HG03045 (cell line): ENCODE measurements at regions not wholly inside any gene's neighbourhood (a gene's known extent, or its start where the extent isn't known, plus 50 kb on each side); places are given as distances from the start of the nearest gene placed in this dataset.

Experiments
- ATAC-seq: cut with Tn5 transposase; IDR thresholded peaks from one replicate; pipeline ENCODE4 v1.9.1; 2021; ENCODE audit warnings: mild to moderate bottlenecking, moderate library complexity; ENCODE audit not compliant: unreplicated experiment

DNA sequence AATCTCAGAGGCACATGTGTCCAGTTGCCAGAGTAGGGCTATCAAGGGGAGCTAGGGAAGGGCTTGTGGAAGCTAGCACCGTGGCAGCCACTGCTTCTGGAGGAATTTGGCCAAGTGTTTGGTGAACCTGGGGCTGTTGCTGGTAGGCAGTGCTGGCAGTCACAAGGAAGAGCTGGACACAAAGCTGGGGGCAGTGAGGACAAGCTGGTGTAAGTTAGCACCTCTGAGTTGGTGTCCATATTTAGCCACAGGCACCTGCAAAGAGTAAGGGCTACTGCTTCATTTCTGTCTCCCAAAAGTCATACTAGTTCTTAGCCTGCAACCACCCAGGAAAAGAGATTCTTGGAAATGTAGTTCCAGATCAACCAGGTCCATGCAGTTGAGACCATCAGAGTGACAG lies 359.4 kb downstream of the CSNK1G3 start:
- no peak for ATAC-seq

DNA sequence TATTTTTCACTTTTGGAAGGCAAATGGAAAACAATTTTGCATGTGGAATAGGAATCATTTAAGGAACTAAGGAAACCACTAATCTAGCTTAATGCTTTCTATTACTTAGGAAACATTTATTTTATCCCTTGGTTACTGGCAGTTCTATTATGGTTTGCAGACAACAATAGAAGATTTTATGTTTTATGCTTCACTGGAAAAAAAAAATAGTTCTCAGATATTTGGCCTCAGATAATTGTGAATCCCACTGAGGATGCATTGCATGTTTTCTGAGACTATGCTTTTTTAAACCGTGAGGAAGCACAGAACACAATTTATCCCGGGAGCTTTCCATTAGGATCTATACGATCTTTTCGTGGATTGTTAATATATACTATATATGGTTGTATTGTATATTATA lies 356.9 kb downstream of the CSNK1G3 start:
- ATAC-seq, result no peak

DNA sequence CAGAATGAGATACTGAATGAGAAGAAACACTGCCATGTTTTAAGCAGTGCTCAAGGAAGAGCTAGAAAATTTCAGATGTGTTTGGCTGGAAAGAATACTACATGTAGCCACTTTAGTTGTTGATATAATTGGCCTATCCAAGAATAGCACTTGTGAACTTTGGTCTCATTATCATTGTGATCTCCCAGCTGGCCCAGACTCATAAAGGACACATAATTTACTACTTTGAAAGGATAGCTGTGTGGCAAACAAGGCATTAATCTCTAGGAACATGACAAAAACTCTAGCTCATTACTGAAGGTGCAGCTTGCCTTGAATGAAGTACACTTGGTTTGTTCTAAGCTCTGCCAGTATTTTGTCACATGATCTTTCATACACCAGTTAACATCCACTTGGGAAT lies 356.3 kb downstream of the CSNK1G3 start:
- ATAC-seq, result no peak

DNA sequence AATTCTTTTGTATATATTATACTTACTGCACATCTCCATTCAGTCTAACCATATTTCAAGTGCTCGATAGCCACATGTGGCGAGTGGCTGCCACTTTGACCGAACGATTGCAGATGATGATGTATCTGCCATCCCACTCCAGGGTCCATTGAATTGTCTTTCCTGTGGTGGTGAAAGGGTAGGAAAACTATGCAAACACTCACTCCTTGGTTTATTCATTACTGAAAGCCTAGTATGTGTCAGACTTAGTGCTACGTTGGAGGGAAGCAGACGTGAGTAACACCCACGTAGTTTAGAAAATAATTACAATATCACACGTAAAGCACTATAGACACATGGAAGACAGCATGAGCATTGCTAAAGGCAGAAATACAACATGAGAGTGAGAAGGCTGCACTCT lies 353.7 kb downstream of the CSNK1G3 start:
- no peak for ATAC-seq

DNA sequence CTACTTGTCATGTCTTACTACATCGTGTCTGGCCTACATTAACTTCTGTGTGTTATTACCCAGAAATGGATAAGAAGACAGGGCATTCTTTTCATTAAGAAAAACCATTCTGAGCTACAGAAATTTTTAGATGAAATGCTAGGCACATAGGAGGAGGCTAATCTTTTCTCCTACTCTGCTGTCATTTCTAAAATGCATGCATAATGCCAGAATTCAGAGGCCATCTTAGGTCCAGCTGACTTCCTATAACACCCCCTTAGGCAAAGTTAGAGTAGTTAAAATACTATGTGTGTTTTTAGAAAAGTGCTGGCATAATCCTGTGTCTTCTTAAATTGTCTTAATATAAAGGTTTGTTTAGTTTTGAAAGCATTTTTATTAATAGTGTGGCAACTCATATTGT lies 352.6 kb downstream of the CSNK1G3 start:
- ATAC-seq, result no peak

DNA sequence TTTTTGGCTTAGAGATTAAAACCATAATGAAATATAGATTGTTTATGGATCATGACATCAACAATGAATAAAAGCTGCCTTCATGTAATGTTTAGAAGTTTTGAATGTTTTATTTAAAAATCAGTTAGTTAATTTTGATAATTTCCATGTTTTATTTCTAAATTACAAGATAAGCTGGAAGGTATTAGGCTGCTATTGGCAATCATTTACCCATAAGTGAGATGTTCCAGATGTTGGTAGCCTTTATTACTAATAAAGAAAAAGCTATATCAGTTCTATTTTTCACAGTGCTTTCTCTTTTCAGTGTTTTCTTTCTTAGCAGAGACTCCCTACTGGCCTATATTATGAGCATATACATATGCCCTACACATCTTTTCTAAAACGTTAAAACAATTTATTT lies 347.0 kb downstream of the CSNK1G3 start:
- no peak for ATAC-seq

DNA sequence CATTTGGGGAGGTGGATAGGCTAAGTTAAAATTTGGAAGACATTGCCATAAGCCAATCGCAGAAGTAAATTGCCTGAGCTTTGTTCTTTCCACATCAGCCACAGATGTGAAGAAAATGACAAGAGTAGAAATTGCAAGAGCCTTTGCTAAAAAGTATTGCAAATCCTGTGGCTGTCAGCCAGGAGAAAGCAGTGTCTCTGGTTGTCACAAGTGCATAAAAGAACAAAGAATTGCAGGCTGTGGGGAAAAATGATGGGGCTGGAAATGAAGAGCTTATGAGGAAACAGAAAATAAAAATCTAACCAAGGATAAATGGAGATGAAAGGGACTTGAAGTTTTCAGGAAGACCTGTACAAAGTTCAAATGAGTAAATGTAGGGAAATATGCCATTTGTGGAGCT lies 344.8 kb downstream of the CSNK1G3 start:
- no peak for ATAC-seq

DNA sequence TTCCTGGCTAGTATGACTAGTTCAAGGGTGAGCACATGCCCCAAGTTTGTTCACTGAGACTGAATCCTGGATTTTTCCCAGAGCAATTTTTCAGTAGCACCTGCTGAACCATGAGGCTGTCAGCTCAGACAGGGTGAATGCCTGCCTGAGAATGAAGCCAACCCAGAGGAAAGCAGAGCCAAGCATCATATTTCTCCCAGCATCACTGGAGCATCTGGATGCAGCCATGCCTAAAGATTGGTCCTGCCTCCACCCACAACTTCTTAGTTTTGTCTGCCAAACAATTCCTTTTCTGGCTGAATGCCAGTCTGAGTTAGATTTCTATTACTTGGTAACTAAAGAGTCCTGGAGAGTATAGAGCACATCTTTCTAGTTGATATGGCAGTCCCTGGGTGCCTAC lies 343.6 kb downstream of the CSNK1G3 start:
- no peak for ATAC-seq

DNA sequence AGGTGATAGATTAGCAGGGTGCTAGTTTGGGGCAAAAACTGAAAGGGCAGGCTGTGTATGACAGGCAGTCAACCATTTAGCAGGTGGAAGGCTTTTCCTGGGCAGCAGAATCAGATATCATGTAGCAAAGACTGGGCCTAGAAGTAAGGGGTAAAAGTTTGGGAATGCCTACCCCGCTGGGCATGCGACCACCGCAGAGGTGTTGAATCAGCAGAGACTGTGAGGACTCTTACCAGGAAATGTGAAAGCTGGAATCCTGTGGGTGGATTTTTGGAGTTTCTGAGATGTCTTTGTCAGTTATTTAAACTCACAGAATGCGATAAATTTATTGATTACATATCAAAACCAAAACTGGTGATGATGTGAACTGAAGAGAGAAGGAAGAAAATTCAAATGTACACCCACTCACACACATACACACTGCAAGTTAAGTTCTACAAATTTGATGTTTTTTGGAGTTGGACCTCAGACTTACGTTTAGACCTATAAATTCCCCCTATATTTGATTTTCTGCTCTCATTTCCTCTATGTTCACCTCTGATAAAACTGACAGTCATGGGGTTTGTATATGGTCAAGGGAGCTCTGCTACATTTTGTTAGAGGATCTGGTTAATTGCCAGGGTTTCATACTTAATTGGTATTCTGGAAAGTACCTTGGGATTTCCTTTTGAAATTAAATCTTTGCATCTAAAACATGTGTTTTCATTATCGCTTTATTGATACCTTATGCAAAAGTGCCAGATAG lies 333.6 kb downstream of the CSNK1G3 start:
- ATAC-seq, result no peak

DNA sequence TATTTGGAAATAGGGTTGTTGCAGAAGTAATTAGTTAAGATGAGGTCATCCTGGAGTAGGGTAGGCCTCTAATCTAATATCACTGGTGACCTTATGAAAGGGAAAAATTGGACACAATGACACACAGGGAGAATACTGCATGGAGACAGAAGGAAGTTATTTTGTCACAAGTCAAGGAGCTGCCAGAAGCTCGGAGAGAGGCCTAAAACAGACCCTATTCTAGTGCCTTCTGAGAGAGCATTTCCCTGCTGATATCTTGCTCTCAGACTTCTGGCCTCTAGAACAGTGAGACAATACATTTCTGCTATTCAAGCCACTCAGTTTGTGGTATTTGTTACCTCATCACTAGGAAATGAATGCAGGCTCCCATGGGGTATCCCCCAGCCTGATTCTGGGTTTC lies 332.9 kb downstream of the CSNK1G3 start:
- no peak for ATAC-seq

DNA sequence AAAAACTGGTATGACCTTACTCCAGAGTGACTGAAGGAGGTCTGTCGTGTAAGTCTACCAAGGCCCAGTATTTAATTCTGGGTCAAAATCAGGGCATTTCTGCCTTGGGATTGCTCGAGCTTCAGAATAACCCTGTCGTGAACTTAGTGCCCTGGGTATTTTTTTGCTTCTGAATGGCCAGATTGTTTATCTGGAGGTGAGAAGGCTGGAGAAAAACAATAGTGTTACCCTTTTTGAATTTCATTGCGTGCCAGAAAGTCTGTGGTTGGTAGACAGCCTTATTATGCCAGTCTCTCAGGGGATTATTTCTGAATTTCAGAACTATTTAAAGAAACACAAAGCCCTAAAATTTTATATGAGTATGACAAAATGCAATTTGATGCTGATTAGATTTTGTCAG lies 323.4 kb downstream of the CSNK1G3 start:
- ATAC-seq, result no peak

DNA sequence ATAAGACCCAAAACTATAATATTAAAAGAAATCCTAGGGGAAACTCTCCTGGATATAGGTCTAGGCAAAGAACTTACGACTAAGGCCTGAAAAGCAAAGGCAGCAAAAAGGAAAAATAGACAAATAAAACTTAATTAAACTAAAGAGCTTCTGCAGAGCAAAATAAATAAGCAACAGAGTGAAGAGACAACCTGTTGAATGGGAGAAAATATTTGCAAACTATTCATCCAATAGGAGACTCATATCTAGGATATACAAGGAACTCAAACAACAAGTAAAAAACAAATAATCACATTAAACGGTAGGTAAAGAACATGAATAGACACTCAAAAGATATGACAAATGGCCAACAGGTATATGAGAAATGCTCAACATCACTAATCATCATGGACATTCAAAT lies 318.6 kb downstream of the CSNK1G3 start:
- no peak for ATAC-seq

DNA sequence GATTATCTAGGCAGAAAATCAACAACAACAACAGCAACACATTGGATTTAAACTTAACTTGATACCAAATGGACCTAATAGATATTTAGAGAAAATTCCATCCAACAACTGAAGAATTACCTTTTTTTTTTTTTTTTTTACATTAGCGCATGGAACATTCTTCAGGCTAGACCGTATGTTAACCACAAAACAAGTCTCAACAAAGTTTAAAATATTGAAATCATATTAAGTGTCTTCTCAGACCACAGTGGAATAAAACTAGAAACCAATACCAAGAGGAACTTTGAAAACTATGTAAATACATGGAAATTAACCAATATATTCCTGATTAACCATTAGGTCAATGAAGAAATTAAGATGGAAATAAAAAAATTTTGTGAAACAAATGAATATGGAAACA lies 315.8 kb downstream of the CSNK1G3 start:
- no peak for ATAC-seq

DNA sequence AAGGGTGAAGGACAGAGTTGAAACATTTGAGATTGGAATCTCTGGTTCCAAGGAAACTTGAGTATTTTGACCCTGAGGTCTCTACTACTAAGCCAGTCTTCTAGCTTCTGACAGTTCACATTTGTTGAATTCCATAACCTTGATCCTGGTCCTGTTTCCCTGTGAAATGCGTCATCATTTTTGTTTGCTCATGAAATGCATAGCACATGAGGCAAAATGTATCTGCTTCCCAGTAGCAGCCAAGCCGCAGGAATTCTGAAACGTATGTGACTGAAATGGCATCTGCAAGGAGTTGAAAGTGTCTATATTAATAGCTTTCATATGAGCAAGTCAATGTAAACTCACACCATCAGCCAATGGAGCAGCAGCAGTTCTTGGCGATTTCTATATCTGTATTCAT lies 307.9 kb downstream of the CSNK1G3 start:
- ATAC-seq, result no peak

DNA sequence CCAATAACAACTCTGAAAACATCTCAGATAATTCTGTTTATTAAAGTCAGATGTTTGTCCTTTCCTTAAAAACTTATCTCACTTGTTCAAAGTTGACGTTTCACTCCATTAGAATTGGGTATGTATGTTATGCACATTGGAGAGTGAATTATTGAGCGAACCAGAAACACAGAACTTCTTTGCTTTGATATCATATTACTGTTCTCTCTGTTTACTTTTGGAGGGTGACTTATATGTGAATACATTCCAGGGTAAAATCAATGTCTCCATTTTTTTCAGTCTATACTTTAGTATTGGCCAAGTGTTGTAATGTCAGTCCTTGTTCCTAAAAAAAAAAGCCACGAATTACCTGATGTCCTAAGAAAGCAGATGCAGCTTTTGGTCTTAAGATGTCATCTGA lies 307.4 kb downstream of the CSNK1G3 start:
- no peak for ATAC-seq

DNA sequence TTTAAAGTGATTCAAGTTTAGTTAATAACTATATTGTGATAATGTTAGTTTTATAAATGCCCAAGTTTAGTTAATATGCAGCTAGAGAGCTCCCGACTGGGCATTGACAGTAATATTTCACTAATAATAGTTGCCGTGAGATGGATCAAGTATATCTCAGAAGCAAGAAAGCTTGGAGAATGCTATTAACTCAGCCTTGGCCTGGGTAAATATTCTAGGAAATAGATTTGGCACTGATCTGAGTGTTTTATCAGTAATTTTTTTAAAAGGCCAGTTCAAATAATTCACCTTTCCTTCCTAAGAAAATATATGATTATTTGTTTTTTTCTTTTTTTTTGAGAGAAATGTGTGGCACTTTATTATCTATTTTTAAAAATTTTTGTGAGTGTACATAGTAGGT lies 305.3 kb downstream of the CSNK1G3 start:
- no peak for ATAC-seq

DNA sequence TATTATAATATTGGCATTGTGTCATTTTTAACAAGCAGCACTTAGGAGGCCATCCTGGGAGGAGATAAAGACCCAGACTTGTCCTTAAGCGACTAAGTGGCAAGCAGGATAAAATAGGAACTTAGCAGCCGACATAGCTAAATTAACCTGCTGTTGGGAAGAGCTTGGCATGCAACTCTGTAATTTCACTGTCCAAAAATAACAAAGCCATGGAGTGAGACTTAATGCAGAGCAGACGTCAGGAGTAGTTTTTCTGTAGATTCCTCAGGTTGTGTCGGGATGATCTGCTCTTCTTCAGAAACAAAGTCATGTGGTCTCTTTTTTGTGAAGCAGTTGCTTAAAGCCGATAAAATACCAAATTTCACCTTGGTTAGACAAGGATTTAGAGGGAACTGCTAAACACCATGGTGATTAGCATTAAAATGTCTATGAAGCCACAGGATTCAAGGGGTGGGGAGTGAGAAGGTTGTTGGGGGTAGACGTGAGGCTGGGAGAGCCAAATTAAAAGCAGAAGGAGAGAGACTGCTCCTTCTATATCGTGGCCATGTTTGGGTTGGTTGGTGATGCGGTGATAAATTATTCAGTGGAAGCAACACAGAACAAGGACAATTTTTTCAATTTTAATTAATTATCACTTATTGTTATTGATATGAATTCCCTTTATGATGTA lies 303.0 kb downstream of the CSNK1G3 start:
- no peak for ATAC-seq

DNA sequence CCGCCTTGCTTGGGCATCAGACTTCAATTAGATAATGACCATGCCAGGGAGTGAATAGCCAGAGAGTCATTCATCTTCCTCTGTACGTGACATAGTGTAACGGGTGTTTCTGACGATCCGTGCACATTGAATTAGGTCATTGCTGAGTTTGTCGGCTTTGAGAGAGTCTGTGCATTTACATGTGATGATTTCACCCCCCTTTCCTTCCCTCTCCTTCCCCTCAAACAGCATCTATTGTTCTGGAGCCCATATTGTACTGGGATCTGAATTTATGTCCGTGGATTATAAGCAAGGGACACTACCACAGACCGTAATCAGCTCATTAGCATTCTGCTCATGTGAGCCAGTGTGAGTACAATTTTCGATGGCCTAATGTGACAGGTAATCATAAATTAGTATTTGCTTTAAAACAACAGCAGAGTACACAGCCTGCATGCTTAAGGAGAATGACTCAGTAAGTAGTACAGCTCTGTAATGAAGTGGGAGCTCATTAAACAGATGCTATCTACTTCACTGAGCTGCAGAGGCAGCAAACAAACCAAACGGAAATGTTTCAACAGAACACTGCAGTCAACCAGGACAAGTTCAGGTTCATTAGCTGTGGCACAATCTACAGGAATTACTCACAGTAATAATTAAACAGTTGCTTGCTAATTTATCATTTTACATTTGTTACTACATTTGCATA lies 302.1 kb downstream of the CSNK1G3 start:
- no peak for ATAC-seq

DNA sequence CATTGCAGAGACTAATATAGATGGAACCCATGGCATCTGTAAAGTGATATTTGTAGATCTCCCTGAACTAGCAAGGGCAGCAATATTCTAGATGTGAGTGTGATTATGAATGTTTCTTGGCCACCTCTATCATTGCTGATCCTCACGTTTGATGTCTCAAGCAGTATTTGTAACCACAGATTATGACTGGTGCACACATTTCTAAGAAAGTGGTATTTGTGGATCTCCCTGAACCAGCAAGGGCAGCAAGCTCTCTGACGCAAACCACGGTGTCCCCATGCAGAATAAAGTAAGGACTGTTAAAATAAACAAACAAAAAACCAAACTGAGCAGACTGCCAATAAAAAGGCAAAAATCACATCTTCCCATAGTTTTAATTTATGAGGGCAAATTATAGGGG lies 301.3 kb downstream of the CSNK1G3 start:
- no peak for ATAC-seq

DNA sequence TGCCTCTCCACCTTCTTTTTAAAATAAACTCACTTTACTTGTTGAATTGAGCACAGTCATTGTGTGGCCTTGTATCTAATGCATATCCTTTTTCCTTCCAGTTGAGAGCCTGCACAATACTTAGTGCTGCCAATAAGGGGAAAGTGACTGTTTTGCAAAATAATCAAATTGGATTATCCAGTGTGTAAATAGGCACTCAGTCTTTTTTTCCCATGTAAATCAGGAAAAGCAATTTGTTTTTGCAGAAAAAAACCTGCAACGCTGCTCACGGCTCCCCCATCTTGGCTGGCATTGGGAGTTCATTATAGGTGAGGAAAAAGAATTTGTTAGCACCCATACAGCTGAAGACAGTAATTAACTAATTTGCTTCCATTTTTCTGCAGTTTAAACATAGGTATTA lies 299.9 kb downstream of the CSNK1G3 start:
- no peak for ATAC-seq

DNA sequence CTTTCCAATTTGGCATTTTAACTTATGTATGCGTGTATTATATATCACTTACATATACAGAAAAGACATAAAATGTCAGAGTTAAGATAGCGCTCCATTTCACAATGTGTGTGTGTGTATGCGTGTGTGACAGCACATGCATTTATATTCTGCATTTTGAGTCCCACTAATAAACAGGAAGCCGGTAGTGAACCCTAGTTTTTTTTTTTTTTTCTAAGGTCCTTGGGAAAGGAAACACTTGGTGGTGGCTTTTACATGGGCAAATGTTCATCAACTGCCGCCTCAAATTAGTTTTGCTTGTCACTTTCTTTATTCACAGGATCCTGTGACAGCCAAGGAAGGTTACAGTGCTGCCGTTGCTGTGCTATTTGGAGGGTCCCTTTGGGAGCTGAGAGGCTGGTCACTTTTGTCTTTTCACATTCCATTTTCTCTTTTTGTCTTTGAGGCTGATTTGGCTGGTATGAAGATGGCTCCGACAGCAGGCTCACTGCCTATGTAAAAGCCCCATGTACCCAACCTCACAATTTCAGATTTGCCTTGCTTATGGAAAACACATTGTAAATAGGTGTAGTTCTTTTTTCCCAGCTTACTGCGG lies 298.9 kb downstream of the CSNK1G3 start:
- no peak for ATAC-seq

DNA sequence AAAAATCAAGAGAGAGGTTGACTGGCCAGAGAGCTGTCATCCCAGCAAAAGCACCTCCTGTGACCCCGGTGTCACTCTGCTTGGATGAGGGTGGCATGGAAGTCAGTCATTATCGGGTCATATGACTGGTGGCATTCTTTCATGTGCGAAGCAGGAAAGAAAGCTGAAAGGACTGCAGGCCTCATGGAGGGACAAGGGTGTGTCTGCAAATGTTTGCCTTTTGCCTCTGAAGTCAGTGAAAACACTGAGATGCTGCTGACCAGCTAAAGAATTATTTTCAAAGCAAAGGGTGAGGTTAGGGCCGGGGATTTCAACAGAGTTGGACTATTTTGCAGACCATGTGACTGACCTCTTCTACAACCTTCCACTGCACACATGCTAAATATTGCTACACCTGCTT lies 298.3 kb downstream of the CSNK1G3 start:
- ATAC-seq, result no peak
